GM12878 (cell line): ENCODE measurements at regions not wholly inside any gene's neighbourhood (a gene's known extent, or its start where the extent isn't known, plus 50 kb on each side); places are given as distances from the start of the nearest gene placed in this dataset.

ENCODE experiments used
- ASH2L ChIP-seq: fragments of 300-600, 200-600 bp; sonication (generic); IDR thresholded peaks from 2 replicates; pipeline ENCODE4 v1.6.1; 2017; ENCODE audit warnings: low read depth, mild to moderate bottlenecking, borderline replicate concordance
- BCLAF1 ChIP-seq: fragments of 450-650 bp; IDR thresholded peaks from 2 replicates; pipeline ENCODE4 v1.6.1; 2017; ENCODE audit warnings: antibody characterized with exemption, mild to moderate bottlenecking, moderate library complexity
- CHD2 ChIP-seq: IDR thresholded peaks from 2 replicates; pipeline ENCODE4 v1.6.1; 2011; ENCODE audit warnings: low read depth, low read length, improper control_type of control experiment, borderline replicate concordance
- CHD4 ChIP-seq: fragments of 200-600 bp; sonication (generic); IDR thresholded peaks from 2 replicates; pipeline ENCODE4 v1.6.1; 2016; ENCODE audit warnings: mild to moderate bottlenecking
- CTCF ChIP-seq, 3 experiments: IDR thresholded peaks in 2 of 3; conservative IDR thresholded peaks in 1 of 3; 2 replicates each; pipeline ENCODE4 v1.5.1; 2011; ENCODE audit warnings: low read depth in 3 of 3, low read length in 3 of 3, mild to moderate bottlenecking in 3 of 3, control low read depth in 2 of 3, moderate library complexity in 2 of 3, inconsistent platforms in 1 of 3, mixed read lengths in 1 of 3; ENCODE audit not compliant: control insufficient read depth in 2 of 3, insufficient read depth in 1 of 3; ENCODE audit errors: extremely low read depth in 1 of 3
- DPF2 ChIP-seq: fragments of 450-650 bp; IDR thresholded peaks from 2 replicates; pipeline ENCODE4 v1.6.1; 2017; ENCODE audit warnings: mild to moderate bottlenecking
- EP300 ChIP-seq, 2 experiments: fragments of 150-350 bp in 1 of 2; IDR thresholded peaks; 2 replicates each; pipeline ENCODE4 v1.6.1; 2011 to 2012; ENCODE audit warnings: low read depth in 2 of 2, low read length in 2 of 2, borderline replicate concordance in 1 of 2, improper control_type of control experiment in 1 of 2, inconsistent platforms in 1 of 2; ENCODE audit not compliant: control insufficient read depth in 1 of 2
- ETV6 ChIP-seq, 2 experiments: fragments of 450-650 bp in 1 of 2; IDR thresholded peaks in 1 of 2; conservative IDR thresholded peaks in 1 of 2; 2 replicates each; pipeline ENCODE4 v1.6.1; 2014; ENCODE audit warnings: antibody characterized with exemption in 1 of 2, borderline replicate concordance in 1 of 2, low read depth in 1 of 2, mild to moderate bottlenecking in 1 of 2, moderate library complexity in 1 of 2
- EZH2 ChIP-seq: IDR thresholded peaks from 2 replicates; pipeline ENCODE4 v1.6.1; 2012; ENCODE audit warnings: low read depth, mild to moderate bottlenecking, control low read depth, inconsistent platforms, low read length, borderline replicate concordance; ENCODE audit not compliant: control insufficient read depth
- HDAC2 ChIP-seq: fragments of 200-600 bp; sonication (generic); IDR thresholded peaks from 2 replicates; pipeline ENCODE4 v1.6.1; 2017
- MXI1 ChIP-seq: fragments of 150-350 bp; IDR thresholded peaks from 2 replicates; pipeline ENCODE4 v1.6.1; 2011; ENCODE audit warnings: low read depth, mild to moderate bottlenecking, inconsistent platforms, low read length, improper control_type of control experiment
- RCOR1 ChIP-seq: conservative IDR thresholded peaks from 2 replicates; pipeline ENCODE4 v1.6.1; 2012; ENCODE audit warnings: low read depth, low read length, improper control_type of control experiment
- SIX5 ChIP-seq: IDR thresholded peaks from 2 replicates; pipeline ENCODE4 v1.6.1; 2011; ENCODE audit warnings: mild to moderate bottlenecking, low read depth, low read length, moderate library complexity; ENCODE audit not compliant: severe bottlenecking
- SMC3 ChIP-seq: IDR thresholded peaks from 2 replicates; pipeline ENCODE4 v1.6.1; 2011; ENCODE audit warnings: low read length, improper control_type of control experiment, borderline replicate concordance
- SP1 ChIP-seq: IDR thresholded peaks from one replicate; pipeline ENCODE4 v1.6.1; 2011; ENCODE audit warnings: low read depth, low read length
- SREBF2 ChIP-seq: IDR thresholded peaks from 2 replicates; pipeline ENCODE4 v1.6.1; 2012; ENCODE audit warnings: mild to moderate bottlenecking, low read length
- STAT1 ChIP-seq: fragments of 450-650 bp; conservative IDR thresholded peaks from 2 replicates; pipeline ENCODE4 v1.6.1; 2014; ENCODE audit warnings: antibody characterized with exemption, mild to moderate bottlenecking
- SUPT20H ChIP-seq: IDR thresholded peaks from 2 replicates; pipeline ENCODE4 v1.6.1; 2011; ENCODE audit warnings: low read depth, mild to moderate bottlenecking, low read length, moderate library complexity, borderline replicate concordance; ENCODE audit not compliant: control insufficient read depth
- TAF1 ChIP-seq: IDR thresholded peaks from 2 replicates; pipeline ENCODE4 v1.6.1; 2011; ENCODE audit warnings: mild to moderate bottlenecking, low read depth, low read length, borderline replicate concordance
- TCF3 ChIP-seq: IDR thresholded peaks from 2 replicates; pipeline ENCODE4 v1.6.1; 2012; ENCODE audit warnings: low read depth, mild to moderate bottlenecking, low read length, borderline replicate concordance; ENCODE audit not compliant: insufficient read depth
- TCF7 ChIP-seq: IDR thresholded peaks from 2 replicates; pipeline ENCODE4 v1.6.1; 2014; ENCODE audit warnings: antibody characterized with exemption, borderline replicate concordance
- USF1 ChIP-seq: IDR thresholded peaks from 2 replicates; pipeline ENCODE4 v1.6.1; 2011; ENCODE audit warnings: borderline replicate concordance, low read depth, mild to moderate bottlenecking, moderate library complexity, mixed read lengths, low read length; ENCODE audit not compliant: insufficient read depth; ENCODE audit errors: extremely low read length
- YY1 ChIP-seq: IDR thresholded peaks from 2 replicates; pipeline ENCODE4 v1.6.1; 2011; ENCODE audit warnings: low read depth, mild to moderate bottlenecking, low read length
- ZNF217 ChIP-seq: fragments of 450-650 bp; IDR thresholded peaks from 2 replicates; pipeline ENCODE4 v1.6.1; 2017; ENCODE audit warnings: antibody characterized with exemption, mild to moderate bottlenecking
- TF ChIP-seq, protein P1 (sequence below): IDR thresholded peaks from 2 replicates; pipeline ENCODE4 v1.6.1; 2011; ENCODE audit warnings: mild to moderate bottlenecking, low read depth, low read length, moderate library complexity; ENCODE audit not compliant: insufficient replicate concordance

- TF ChIP-seq BCLAF1, result no peak
- TF ChIP-seq, protein P1, sequence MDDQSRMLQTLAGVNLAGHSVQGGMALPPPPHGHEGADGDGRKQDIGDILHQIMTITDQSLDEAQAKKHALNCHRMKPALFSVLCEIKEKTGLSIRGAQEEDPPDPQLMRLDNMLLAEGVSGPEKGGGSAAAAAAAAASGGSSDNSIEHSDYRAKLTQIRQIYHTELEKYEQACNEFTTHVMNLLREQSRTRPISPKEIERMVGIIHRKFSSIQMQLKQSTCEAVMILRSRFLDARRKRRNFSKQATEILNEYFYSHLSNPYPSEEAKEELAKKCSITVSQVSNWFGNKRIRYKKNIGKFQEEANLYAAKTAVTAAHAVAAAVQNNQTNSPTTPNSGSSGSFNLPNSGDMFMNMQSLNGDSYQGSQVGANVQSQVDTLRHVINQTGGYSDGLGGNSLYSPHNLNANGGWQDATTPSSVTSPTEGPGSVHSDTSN, result no peak
- no peak for TF ChIP-seq RCOR1
- TF ChIP-seq SUPT20H, result no peak
- 0 out of 2 replicates have a peak, but pooled peaks have one; percentile 42 for TF ChIP-seq TCF3
- no peak for TF ChIP-seq SREBF2
- TF ChIP-seq ZNF217, result peak; percentile 71; the same call in 1 of the 2 replicates
- no peak; the same call in 1 of the 2 replicates for TF ChIP-seq SMC3
- TF ChIP-seq MXI1, result no peak
- TF ChIP-seq EZH2, result no peak
- peak; percentile 75 to 96; a peak in 3 of 4 replicates for TF ChIP-seq EP300 (IDR thresholded peaks at IDR 0.05; ENCODE audit: borderline replicate concordance in 1 of 2, control insufficient read depth in 1 of 2, low read depth in 2 of 2, low read length in 2 of 2)
- no peak for TF ChIP-seq HDAC2
- TF ChIP-seq CTCF (IDR thresholded peaks at IDR 0.05 in 2 of 3, conservative IDR thresholded peaks at IDR 0.05 in 1 of 3; ENCODE audit: control insufficient read depth in 2 of 3, extremely low read depth in 1 of 3, insufficient read depth in 1 of 3, low read depth in 3 of 3, low read length in 3 of 3), result no peak
- peak; percentile 33; the same call in 1 of the 2 replicates for TF ChIP-seq YY1
- no peak for TF ChIP-seq STAT1
- TF ChIP-seq ASH2L, result no peak
- no peak for TF ChIP-seq SIX5
- no peak for TF ChIP-seq CHD2
- peak; percentile 70; the same call in 1 of the 2 replicates for TF ChIP-seq TCF7
- TF ChIP-seq TAF1, result no peak
- TF ChIP-seq SP1, result peak; percentile 48
- no peak for TF ChIP-seq CHD4
- TF ChIP-seq DPF2, result peak; percentile 92
- peak in 1 of 2 experiments; percentile 99; a peak in 2 of 4 replicates for TF ChIP-seq ETV6 (conservative IDR thresholded peaks at IDR 0.05 in 1 of 2, IDR thresholded peaks at IDR 0.05 in 1 of 2; ENCODE audit: borderline replicate concordance in 1 of 2, low read depth in 1 of 2)
- no peak for TF ChIP-seq USF1
These were observed 97.3 kb upstream of the HMCN1 start (continued) for GRCh38 chr1:185636848-185637247.
